DOHH2 (cell line): ENCODE measurements at regions not wholly inside any gene's neighbourhood (a gene's known extent, or its start where the extent isn't known, plus 50 kb on each side); places are given as distances from the start of the nearest gene placed in this dataset.

Experiments used
- H3F3A ChIP-seq: fragments of 200-600 bp; sonication (generic), shearing (Covaris generic); 2 replicates; pipeline ENCODE4 v1.6.0; 2016; ENCODE audit warnings: antibody characterized with exemption, mild to moderate bottlenecking; ENCODE audit not compliant: control insufficient read depth, insufficient read depth
- H3K27ac ChIP-seq: fragments of 200-600 bp; sonication (generic); 2 replicates; pipeline ENCODE4 v1.5.1; 2014; ENCODE audit warnings: low read depth, mild to moderate bottlenecking, low read length, moderate library complexity
- H3K27me3 ChIP-seq: fragments of 200-600 bp; sonication (generic); 2 replicates; pipeline ENCODE4 v1.6.1; 2014; ENCODE audit warnings: mild to moderate bottlenecking, low read length, mixed read lengths; ENCODE audit not compliant: control insufficient read depth
- H3K36me3 ChIP-seq: fragments of 200-600 bp; sonication (generic); 2 replicates; pipeline ENCODE4 v1.6.1; 2014; ENCODE audit warnings: mild to moderate bottlenecking, low read length, moderate library complexity, mixed read lengths; ENCODE audit not compliant: control insufficient read depth
- H3K4me1 ChIP-seq: fragments of 200-600 bp; sonication (generic); 2 replicates; pipeline ENCODE4 v1.6.1; 2014; ENCODE audit warnings: mild to moderate bottlenecking, low read length, mixed read lengths; ENCODE audit not compliant: control insufficient read depth
- H3K4me2 ChIP-seq: fragments of 200-600 bp; sonication (generic); 2 replicates; pipeline ENCODE4 v1.6.0; 2014; ENCODE audit warnings: mild to moderate bottlenecking, low read length, moderate library complexity
- H3K4me3 ChIP-seq: fragments of 200-600 bp; sonication (generic); 2 replicates; pipeline ENCODE4 v1.5.1; 2014; ENCODE audit warnings: mild to moderate bottlenecking, low read length, mixed read lengths
- H3K79me2 ChIP-seq: fragments of 200-600 bp; sonication (generic); 2 replicates; pipeline ENCODE4 v1.6.1; 2014; ENCODE audit warnings: mild to moderate bottlenecking, low read length, mixed read lengths; ENCODE audit not compliant: control insufficient read depth
- H3K9me2 ChIP-seq: fragments of 200-600 bp; sonication (generic); replicated peaks from 2 replicates; pipeline ENCODE4 v1.6.1; 2014; ENCODE audit warnings: mild to moderate bottlenecking, low read length, mixed read lengths; ENCODE audit not compliant: control insufficient read depth
- H3K9me3 ChIP-seq: fragments of 200-600 bp; sonication (generic); 2 replicates; pipeline ENCODE4 v1.6.1; 2014; ENCODE audit warnings: antibody characterized with exemption, low read length, mixed read lengths; ENCODE audit not compliant: control insufficient read depth, insufficient read depth
- H4K20me1 ChIP-seq: fragments of 200-600 bp; sonication (generic); 2 replicates; pipeline ENCODE4 v1.6.0; 2014; ENCODE audit warnings: low read depth, mild to moderate bottlenecking, antibody characterized with exemption, low read length, moderate library complexity; ENCODE audit not compliant: control insufficient read depth, insufficient read depth
- EZH2phosphoT487 ChIP-seq: fragments of 200-600 bp; sonication (generic); IDR thresholded peaks from 2 replicates; pipeline ENCODE4 v1.6.1; 2017; ENCODE audit warnings: borderline replicate concordance, mild to moderate bottlenecking, antibody characterized with exemption, low read length, moderate library complexity, mixed read lengths
- TF ChIP-seq, protein P1 (sequence below): fragments of 200-600 bp; sonication (generic); IDR thresholded peaks from one replicate; pipeline ENCODE4 v1.5.1; 2014; ENCODE audit warnings: antibody characterized with exemption, mild to moderate bottlenecking, low read depth, low read length; ENCODE audit not compliant: poor library complexity, severe bottlenecking

DNA sequence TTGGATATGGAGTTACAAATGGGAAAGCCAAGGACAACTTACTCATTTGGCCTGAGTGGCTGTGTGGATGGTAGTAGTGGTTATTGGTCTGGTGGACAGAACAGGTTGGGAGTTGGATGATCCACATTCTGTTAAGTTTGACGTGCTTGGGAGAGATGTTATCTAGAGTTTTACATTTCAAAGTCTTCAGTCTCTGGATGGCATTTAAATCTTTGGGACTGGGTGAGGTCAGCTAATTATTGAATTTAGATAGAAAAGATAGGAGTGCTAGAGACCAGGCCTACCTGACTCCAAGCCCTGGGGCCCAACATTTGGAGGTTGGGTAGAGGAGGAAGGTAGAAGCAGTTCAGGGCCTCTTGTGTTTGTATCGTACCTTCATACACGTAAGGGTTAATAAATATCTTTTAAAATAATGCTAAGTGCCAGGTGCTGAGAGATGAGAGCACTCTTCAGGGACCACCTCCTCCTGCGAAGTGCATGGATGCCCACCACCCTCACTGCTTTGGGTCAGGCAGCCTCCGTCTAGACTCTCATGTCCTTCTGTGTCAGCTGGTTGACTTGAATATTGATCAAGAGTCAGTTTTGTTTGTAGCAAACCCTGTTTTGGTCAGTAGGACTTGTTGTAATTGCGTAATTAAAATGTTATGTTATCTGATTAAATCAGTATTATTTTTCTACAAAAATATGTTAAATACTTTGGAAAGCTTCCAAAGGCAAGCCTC lies 460.4 kb upstream of the RGS6 start:
- Histone ChIP-seq H3K4me1 (0 out of 2 replicates have a peak, but pooled peaks cover 3% of the 10 kb centered on the region), H3K4me3 (no peak overlapping the region), H3K36me3 (no peaks in the 10 kb centered on the region), H3K79me2 (no peaks in the 10 kb centered on the region), H3K4me2 (no peak overlapping the region), H3K9me2 (no peaks in the 10 kb centered on the region), H3K9me3 (no peaks in the 10 kb centered on the region), H4K20me1 (no peaks in the 10 kb centered on the region), H3F3A (no peaks in the 10 kb centered on the region), H3K27ac (no peak overlapping the region), H3K27me3 (no peaks in the 10 kb centered on the region)
- no peak for TF ChIP-seq EZH2phosphoT487
- TF ChIP-seq, protein P1, sequence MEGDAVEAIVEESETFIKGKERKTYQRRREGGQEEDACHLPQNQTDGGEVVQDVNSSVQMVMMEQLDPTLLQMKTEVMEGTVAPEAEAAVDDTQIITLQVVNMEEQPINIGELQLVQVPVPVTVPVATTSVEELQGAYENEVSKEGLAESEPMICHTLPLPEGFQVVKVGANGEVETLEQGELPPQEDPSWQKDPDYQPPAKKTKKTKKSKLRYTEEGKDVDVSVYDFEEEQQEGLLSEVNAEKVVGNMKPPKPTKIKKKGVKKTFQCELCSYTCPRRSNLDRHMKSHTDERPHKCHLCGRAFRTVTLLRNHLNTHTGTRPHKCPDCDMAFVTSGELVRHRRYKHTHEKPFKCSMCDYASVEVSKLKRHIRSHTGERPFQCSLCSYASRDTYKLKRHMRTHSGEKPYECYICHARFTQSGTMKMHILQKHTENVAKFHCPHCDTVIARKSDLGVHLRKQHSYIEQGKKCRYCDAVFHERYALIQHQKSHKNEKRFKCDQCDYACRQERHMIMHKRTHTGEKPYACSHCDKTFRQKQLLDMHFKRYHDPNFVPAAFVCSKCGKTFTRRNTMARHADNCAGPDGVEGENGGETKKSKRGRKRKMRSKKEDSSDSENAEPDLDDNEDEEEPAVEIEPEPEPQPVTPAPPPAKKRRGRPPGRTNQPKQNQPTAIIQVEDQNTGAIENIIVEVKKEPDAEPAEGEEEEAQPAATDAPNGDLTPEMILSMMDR = no peak

DNA sequence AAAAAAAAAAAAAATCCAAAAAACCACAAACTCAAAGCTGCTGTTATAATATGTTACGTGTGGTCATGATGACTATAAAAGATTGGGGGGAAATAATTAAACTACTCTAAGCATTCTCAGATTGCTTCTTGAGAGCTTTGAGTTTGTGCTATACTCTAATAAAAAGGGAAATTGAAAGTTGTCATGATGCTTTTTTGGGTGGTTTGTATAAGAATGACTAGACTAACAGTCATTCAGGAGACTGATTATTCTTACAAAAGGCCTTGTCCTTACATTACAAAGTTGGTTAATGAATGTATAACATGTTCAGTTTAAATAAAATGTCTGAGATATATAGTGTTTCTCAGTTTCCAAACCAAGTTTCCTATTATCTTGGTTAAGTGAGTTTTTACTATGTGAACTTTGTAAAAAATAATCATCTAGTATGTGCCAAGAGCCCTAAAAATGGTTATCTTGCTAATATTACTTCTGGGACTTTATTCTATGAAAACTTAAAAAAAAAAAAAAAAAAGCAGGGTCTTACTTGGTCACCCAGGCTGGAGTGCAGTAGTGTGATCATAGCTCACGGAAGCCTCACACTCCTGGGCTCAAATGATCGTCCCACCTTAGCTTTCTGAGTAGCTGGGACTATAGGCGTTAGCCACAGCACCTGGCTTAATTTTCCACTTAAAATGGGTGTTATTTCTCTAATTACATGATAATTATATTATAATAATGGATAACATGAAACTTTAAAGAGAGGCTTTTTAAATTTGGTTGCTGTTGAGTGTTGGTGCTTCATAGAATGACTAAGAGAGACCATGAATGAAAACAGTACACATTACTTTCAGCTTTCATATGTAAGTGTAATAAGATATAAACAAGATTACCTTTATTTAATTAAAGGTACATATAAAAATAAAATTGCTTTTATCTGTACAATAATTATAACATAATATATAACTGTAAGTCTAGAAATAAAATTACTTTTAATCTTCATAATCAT lies 459.6 kb upstream of the RGS6 start:
- Histone ChIP-seq H3K9me2 (no peaks in the 10 kb centered on the region), H3F3A (no peaks in the 10 kb centered on the region), H3K4me2 (no peak overlapping the region), H3K36me3 (no peaks in the 10 kb centered on the region), H3K27ac (no peak overlapping the region), H3K79me2 (no peaks in the 10 kb centered on the region), H3K9me3 (no peaks in the 10 kb centered on the region), H4K20me1 (no peaks in the 10 kb centered on the region), H3K27me3 (no peaks in the 10 kb centered on the region), H3K4me1 (0 out of 2 replicates have a peak, but pooled peaks cover 3% of the 10 kb centered on the region), H3K4me3 (no peak overlapping the region)
- TF ChIP-seq EZH2phosphoT487 = no peak
- TF ChIP-seq, protein P1 = no peak

DNA sequence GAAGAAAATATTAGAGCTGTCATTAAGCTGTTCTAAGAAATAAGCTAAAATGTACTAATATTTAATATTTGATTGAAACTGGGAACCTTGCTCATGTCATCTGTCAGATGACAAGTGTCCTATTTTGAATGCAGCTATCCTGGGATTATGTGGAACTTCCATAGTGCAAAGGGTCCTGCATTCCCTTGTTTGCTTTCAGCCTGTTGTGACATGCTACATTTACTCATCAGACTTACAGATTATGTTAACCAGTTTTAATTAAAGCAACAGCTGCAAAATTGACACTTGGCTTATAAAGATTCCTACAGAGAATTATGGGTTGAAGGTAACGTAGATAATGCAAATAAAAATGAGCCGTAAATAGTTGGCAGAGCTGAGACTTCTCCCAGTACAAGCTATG lies 458.4 kb upstream of the RGS6 start:
- no peaks in the 10 kb centered on the region for H3K27me3 ChIP-seq
- H3K9me2 ChIP-seq = no peaks in the 10 kb centered on the region
- no peaks in the 10 kb centered on the region for H3K36me3 ChIP-seq
- no peaks in the 10 kb centered on the region for H4K20me1 ChIP-seq
- no peak overlapping the region for H3K27ac ChIP-seq
- no peaks in the 10 kb centered on the region; the same call in 1 of the 2 replicates for H3K79me2 ChIP-seq
- peaks cover 15% of the 10 kb centered on the region for H3K4me1 ChIP-seq
- H3K4me3 ChIP-seq = no peak overlapping the region
- H3K4me2 ChIP-seq = no peak overlapping the region
- H3F3A ChIP-seq = no peaks in the 10 kb centered on the region
- TF ChIP-seq EZH2phosphoT487 = no peak
- TF ChIP-seq, protein P1 = no peak
- no peaks in the 10 kb centered on the region for H3K9me3 ChIP-seq
